Parathyroid adenoma (tissue), 2 donors: ENCODE measurements at regions not wholly inside any gene's neighbourhood (a gene's known extent, or its start where the extent isn't known, plus 50 kb on each side); places are given as distances from the start of the nearest gene placed in this dataset.

Experiments
- H2AFZ ChIP-seq: fragments of 300-600 bp; sonication (generic); one replicate; pipeline ENCODE4 v1.7.0; 2017; ENCODE audit warnings: antibody characterized with exemption, mild to moderate bottlenecking
- H3K27ac ChIP-seq: fragments of 300-600 bp; sonication (generic); one replicate; pipeline ENCODE4 v1.7.0; 2017
- H3K27me3 ChIP-seq: fragments of 300-600 bp; sonication (generic); one replicate; pipeline ENCODE4 v1.7.0; 2017; ENCODE audit warnings: low read length; ENCODE audit not compliant: control insufficient read depth, insufficient read depth
- H3K36me3 ChIP-seq: fragments of 300-600 bp; sonication (generic); one replicate; pipeline ENCODE4 v1.7.0; 2017; ENCODE audit warnings: low read length; ENCODE audit not compliant: control insufficient read depth, insufficient read depth
- H3K4me1 ChIP-seq: fragments of 300-600 bp; sonication (generic); one replicate; pipeline ENCODE4 v1.7.0; 2017; ENCODE audit warnings: control low read depth
- H3K4me2 ChIP-seq: fragments of 300-600 bp; sonication (generic); one replicate; pipeline ENCODE4 v1.7.0; 2017; ENCODE audit warnings: low read length
- H3K4me3 ChIP-seq: fragments of 300-600 bp; sonication (generic); one replicate; pipeline ENCODE4 v1.7.0; 2017; ENCODE audit warnings: low read depth, low read length
- H3K79me2 ChIP-seq: fragments of 300-600 bp; sonication (generic); one replicate; pipeline ENCODE4 v1.7.0; 2017; ENCODE audit warnings: control low read depth
- H3K9ac ChIP-seq: fragments of 300-600 bp; sonication (generic); one replicate; pipeline ENCODE4 v1.7.0; 2017; ENCODE audit warnings: mild to moderate bottlenecking
- H3K9me3 ChIP-seq: fragments of 300-600 bp; sonication (generic); one replicate; pipeline ENCODE4 v1.7.0; 2017; ENCODE audit warnings: low read length; ENCODE audit not compliant: control insufficient read depth
- CTCF ChIP-seq: fragments of 300-600 bp; sonication (generic); IDR thresholded peaks from one replicate; pipeline ENCODE4 v1.7.0; 2017; ENCODE audit warnings: antibody characterized with exemption, mild to moderate bottlenecking
- donor health status: primary hyperparathyroidism.

GRCh38 chr6:145020543-145020942, 714.8 kb downstream of the EPM2A start:
- Histone ChIP-seq H3K4me1 (no peaks in the 10 kb centered on the region), H3K27me3 (no peaks in the 10 kb centered on the region), H3K4me3 (no peak overlapping the region), H3K79me2 (no peaks in the 10 kb centered on the region), H3K4me2 (no peak overlapping the region), H2AFZ (no peak overlapping the region), H3K36me3 (no peaks in the 10 kb centered on the region), H3K9ac (no peak overlapping the region), H3K9me3 (no peaks in the 10 kb centered on the region), H3K27ac (no peak overlapping the region)
- no peak for TF ChIP-seq CTCF

GRCh38 chr6:145022199-145022796, 713.0 kb downstream of the EPM2A start:
- H3K27ac ChIP-seq = no peak overlapping the region
- TF ChIP-seq CTCF = no peak
- no peak overlapping the region for H3K4me2 ChIP-seq
- no peaks in the 10 kb centered on the region for H3K27me3 ChIP-seq
- no peaks in the 10 kb centered on the region for H3K36me3 ChIP-seq
- no peaks in the 10 kb centered on the region for H3K4me1 ChIP-seq
- H3K9ac ChIP-seq = no peak overlapping the region
- H2AFZ ChIP-seq = no peak overlapping the region
- no peaks in the 10 kb centered on the region for H3K9me3 ChIP-seq
- no peak overlapping the region for H3K4me3 ChIP-seq
- no peaks in the 10 kb centered on the region for H3K79me2 ChIP-seq

GRCh38 chr6:145023116-145023726, 712.1 kb downstream of the EPM2A start:
- no peak overlapping the region for H3K4me3 ChIP-seq
- TF ChIP-seq CTCF = no peak
- no peaks in the 10 kb centered on the region for H3K79me2 ChIP-seq
- H3K9ac ChIP-seq = no peak overlapping the region
- no peak overlapping the region for H2AFZ ChIP-seq
- H3K27ac ChIP-seq = no peak overlapping the region
- no peaks in the 10 kb centered on the region for H3K9me3 ChIP-seq
- no peaks in the 10 kb centered on the region for H3K4me1 ChIP-seq
- H3K36me3 ChIP-seq = no peaks in the 10 kb centered on the region
- H3K4me2 ChIP-seq = no peak overlapping the region
- H3K27me3 ChIP-seq = no peaks in the 10 kb centered on the region

GRCh38 chr6:145025488-145025887, 709.8 kb downstream of the EPM2A start:
- Histone ChIP-seq H3K79me2 (no peaks in the 10 kb centered on the region), H3K27ac (no peak overlapping the region), H3K27me3 (no peaks in the 10 kb centered on the region), H3K36me3 (no peaks in the 10 kb centered on the region), H3K4me1 (no peaks in the 10 kb centered on the region), H3K9ac (no peak overlapping the region), H3K4me2 (no peak overlapping the region), H2AFZ (no peak overlapping the region), H3K4me3 (no peak overlapping the region), H3K9me3 (no peaks in the 10 kb centered on the region)
- TF ChIP-seq CTCF = no peak

GRCh38 chr6:145026267-145026679, 709.0 kb downstream of the EPM2A start:
- TF ChIP-seq CTCF = no peak
- Histone ChIP-seq H3K4me3 (no peak overlapping the region), H2AFZ (no peak overlapping the region), H3K4me2 (no peak overlapping the region), H3K36me3 (no peaks in the 10 kb centered on the region), H3K27ac (no peak overlapping the region), H3K9me3 (no peaks in the 10 kb centered on the region), H3K9ac (no peak overlapping the region), H3K27me3 (no peaks in the 10 kb centered on the region), H3K4me1 (no peaks in the 10 kb centered on the region), H3K79me2 (no peaks in the 10 kb centered on the region)
